Nephron (organoid): ENCODE measurements at regions not wholly inside any gene's neighbourhood (a gene's known extent, or its start where the extent isn't known, plus 50 kb on each side); places are given as distances from the start of the nearest gene placed in this dataset.

ENCODE experiments used
- H3K27ac Mint-ChIP-seq, 3 experiments: 2 replicates each; pipeline ENCODE4 v1.8.0; 2020; ENCODE audit warnings: mixed read lengths in 3 of 3, mild to moderate bottlenecking in 2 of 3, moderate library complexity in 1 of 3
- H3K27me3 Mint-ChIP-seq: 2 replicates; pipeline ENCODE4 v1.8.0; 2021; ENCODE audit warnings: low read depth, mild to moderate bottlenecking, moderate library complexity, mixed read lengths
- H3K36me3 Mint-ChIP-seq: 2 replicates; pipeline ENCODE4 v1.8.0; 2020; ENCODE audit warnings: low read depth, mixed read lengths
- H3K4me1 Mint-ChIP-seq: 2 replicates; pipeline ENCODE4 v1.8.0; 2020; ENCODE audit warnings: mixed read lengths
- H3K4me3 Mint-ChIP-seq, 3 experiments: 2 replicates each; pipeline ENCODE4 v1.8.0; 2020; ENCODE audit warnings: mild to moderate bottlenecking in 3 of 3, mixed read lengths in 3 of 3, moderate library complexity in 2 of 3
- H3K9me3 Mint-ChIP-seq: 2 replicates; pipeline ENCODE4 v1.8.0; 2020; ENCODE audit warnings: mixed read lengths
- TF ChIP-seq, protein P1 (sequence below), 3 experiments: fragments of 200-600 bp; sonication (generic); IDR thresholded peaks; one replicate each; pipeline ENCODE4 v1.5.0; 2021; ENCODE audit warnings: antibody characterized with exemption in 3 of 3; ENCODE audit not compliant: unreplicated experiment in 3 of 3

DNA sequence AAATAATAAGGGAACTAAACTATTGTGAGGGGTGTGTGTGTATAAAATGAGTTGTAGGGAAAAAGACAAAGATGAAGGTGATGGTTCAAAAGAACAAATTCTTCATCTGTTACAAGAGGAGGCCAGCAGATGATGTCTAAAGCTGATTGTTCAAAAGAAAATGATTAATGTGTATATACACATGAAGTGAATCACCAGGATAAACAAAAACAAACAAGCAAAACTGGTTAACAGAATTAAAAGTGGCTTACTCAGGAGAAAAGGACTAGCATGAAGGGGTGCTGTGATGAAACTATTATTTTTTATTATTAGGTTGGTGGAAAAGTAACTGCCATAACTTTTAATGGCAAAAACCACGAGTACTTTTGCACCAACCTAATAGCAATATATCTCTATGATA is 348.4 kb downstream of the BCL11B start:
- no peaks in the 10 kb centered on the region for H3K4me1 Mint-ChIP-seq
- H3K9me3 Mint-ChIP-seq = peaks cover 18% of the 10 kb centered on the region
- H3K27me3 Mint-ChIP-seq = peaks cover 6% of the 10 kb centered on the region
- H3K4me3 Mint-ChIP-seq = no peak overlapping the region
- no peak overlapping the region for H3K27ac Mint-ChIP-seq
- no peaks in the 10 kb centered on the region for H3K36me3 Mint-ChIP-seq
- TF ChIP-seq, protein P1, sequence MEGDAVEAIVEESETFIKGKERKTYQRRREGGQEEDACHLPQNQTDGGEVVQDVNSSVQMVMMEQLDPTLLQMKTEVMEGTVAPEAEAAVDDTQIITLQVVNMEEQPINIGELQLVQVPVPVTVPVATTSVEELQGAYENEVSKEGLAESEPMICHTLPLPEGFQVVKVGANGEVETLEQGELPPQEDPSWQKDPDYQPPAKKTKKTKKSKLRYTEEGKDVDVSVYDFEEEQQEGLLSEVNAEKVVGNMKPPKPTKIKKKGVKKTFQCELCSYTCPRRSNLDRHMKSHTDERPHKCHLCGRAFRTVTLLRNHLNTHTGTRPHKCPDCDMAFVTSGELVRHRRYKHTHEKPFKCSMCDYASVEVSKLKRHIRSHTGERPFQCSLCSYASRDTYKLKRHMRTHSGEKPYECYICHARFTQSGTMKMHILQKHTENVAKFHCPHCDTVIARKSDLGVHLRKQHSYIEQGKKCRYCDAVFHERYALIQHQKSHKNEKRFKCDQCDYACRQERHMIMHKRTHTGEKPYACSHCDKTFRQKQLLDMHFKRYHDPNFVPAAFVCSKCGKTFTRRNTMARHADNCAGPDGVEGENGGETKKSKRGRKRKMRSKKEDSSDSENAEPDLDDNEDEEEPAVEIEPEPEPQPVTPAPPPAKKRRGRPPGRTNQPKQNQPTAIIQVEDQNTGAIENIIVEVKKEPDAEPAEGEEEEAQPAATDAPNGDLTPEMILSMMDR (IDR thresholded peaks at IDR 0.05; ENCODE audit: unreplicated experiment in 3 of 3) = no peak

DNA sequence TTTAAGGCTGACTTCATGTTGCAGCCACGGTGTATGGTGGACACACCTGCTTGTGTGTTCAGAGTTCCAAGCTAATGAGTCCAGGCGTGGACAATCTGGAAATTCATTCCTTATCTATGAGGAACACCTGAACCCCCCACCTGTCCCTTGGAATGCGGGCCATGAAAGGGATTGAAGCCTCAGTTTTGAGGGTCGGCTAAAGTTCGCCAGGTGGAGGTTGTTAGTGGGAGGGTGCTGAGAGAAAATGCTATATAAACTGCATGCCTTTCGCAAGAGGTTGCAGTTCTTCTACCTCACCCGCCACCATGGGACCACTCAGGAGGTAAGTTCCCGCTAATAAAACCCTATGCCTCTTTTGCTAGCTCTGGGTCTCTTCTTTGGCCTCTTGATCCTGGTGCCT is 348.0 kb downstream of the BCL11B start:
- TF ChIP-seq, protein P1 (IDR thresholded peaks at IDR 0.05; ENCODE audit: unreplicated experiment in 3 of 3) = no peak
- Mint-ChIP-seq H3K9me3 (peaks cover 18% of the 10 kb centered on the region), H3K4me1 (no peaks in the 10 kb centered on the region), H3K27me3 (peaks cover 6% of the 10 kb centered on the region), H3K27ac (no peak overlapping the region), H3K36me3 (no peaks in the 10 kb centered on the region), H3K4me3 (no peak overlapping the region)

DNA sequence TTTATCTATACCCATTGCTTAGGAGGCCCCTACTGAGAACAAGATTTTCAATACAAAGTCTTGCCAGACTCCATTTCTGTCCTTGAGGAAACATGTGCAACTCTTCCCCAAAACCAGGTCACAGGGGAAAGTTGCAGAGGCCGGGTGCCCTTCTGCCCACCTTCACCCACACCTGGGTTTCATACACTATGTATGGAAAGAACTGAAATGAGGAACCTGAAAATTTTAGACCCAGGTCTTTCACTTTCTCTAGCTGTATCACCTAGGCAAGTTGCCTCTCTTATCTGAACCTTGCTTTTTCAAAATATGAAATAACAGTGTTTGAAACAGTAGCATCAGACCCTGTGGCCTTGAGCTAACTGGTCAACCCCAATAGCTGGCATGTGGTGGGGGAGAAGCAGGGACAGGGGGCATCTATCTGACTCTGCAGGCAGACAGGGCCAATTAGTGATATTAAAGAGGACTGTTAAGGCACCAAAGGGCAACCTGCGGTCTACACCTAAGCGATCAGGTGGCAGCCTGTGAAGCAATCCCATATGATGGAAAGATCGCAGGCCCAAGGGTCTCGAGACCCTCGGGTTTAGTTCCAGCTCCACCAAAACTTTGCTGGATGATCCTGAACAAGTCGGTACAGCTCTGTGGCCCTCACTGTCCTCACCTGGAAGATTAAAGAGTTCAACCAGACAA is 346.5 kb downstream of the BCL11B start:
- peaks cover 18% of the 10 kb centered on the region for H3K9me3 Mint-ChIP-seq
- no peaks in the 10 kb centered on the region for H3K36me3 Mint-ChIP-seq
- TF ChIP-seq, protein P1 (IDR thresholded peaks at IDR 0.05; ENCODE audit: unreplicated experiment in 3 of 3) = no peak
- H3K27ac Mint-ChIP-seq = no peak overlapping the region
- H3K27me3 Mint-ChIP-seq = peaks cover 6% of the 10 kb centered on the region
- H3K4me3 Mint-ChIP-seq = no peak overlapping the region
- no peaks in the 10 kb centered on the region for H3K4me1 Mint-ChIP-seq

DNA sequence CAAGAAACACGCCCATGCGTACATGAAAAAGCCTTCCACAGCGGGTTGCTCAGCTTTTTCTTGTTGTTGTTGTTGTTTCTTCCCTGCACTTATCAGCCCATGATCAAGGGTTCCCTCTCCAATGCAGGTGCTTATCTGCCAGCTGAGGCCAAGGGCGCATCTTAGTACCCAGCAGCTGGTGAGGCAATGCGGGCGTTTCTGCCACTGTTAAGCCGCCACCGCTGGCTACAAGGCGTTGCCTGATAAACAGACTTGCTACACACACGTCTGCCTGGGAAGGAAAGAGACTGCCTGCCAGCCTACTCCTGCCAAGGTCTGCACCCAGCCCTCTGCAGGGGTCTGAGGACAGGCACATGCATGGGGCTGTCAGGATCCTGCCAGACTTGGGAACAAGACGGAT is 345.9 kb downstream of the BCL11B start:
- H3K4me1 Mint-ChIP-seq = no peaks in the 10 kb centered on the region
- no peak overlapping the region for H3K27ac Mint-ChIP-seq
- H3K9me3 Mint-ChIP-seq = peaks cover 11% of the 10 kb centered on the region
- H3K27me3 Mint-ChIP-seq = peaks cover 6% of the 10 kb centered on the region
- H3K36me3 Mint-ChIP-seq = no peaks in the 10 kb centered on the region
- TF ChIP-seq, protein P1 (IDR thresholded peaks at IDR 0.05; ENCODE audit: unreplicated experiment in 3 of 3) = no peak
- no peak overlapping the region for H3K4me3 Mint-ChIP-seq

DNA sequence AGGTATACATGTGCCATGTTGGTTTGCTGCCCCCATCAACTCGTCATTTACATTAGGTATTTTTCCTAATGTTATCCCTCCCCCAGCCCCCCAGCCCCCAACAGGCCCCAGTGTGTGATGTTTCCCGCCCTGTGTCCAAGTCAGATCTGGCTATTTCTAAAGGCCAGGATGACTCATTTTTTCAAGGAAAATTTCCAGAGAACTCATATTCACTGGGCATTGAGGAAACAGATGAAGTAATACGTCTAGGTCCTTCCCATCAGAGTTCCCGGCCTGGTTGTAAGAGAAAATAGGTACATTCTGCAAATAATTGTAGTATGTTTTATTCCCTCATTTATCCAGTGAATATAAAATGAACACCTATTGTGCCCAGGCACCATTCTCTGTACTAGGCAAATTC is 345.2 kb downstream of the BCL11B start:
- H3K27me3 Mint-ChIP-seq = peaks cover 7% of the 10 kb centered on the region
- no peaks in the 10 kb centered on the region for H3K36me3 Mint-ChIP-seq
- no peak overlapping the region for H3K27ac Mint-ChIP-seq
- H3K9me3 Mint-ChIP-seq = peaks cover 9% of the 10 kb centered on the region
- H3K4me1 Mint-ChIP-seq = no peaks in the 10 kb centered on the region
- no peak overlapping the region for H3K4me3 Mint-ChIP-seq
- TF ChIP-seq, protein P1 (IDR thresholded peaks at IDR 0.05; ENCODE audit: unreplicated experiment in 3 of 3) = no peak

DNA sequence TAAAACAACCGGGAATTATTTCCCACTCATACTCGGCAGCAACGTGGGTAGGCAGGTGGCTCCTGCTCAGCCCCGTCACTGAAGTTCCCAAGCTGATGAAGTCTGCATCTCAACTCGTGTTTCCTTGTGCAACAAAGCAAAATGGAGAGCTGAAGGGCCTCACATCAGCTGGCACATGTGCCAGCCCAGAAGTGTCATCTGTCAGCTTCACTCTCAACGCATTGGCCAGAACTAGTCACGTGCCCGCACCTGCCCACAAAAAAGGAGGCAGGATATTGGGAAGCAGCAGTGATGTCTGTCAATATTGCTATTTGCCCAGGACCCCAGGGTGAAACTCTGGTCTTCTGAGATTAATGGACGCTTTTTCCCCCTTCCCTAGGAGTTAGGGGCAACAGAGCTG is 344.0 kb downstream of the BCL11B start:
- no peaks in the 10 kb centered on the region for H3K4me1 Mint-ChIP-seq
- H3K27ac Mint-ChIP-seq = no peak overlapping the region
- peaks cover 19% of the 10 kb centered on the region for H3K27me3 Mint-ChIP-seq
- no peaks in the 10 kb centered on the region for H3K9me3 Mint-ChIP-seq
- H3K4me3 Mint-ChIP-seq = no peak overlapping the region
- H3K36me3 Mint-ChIP-seq = no peaks in the 10 kb centered on the region
- TF ChIP-seq, protein P1 (IDR thresholded peaks at IDR 0.05; ENCODE audit: unreplicated experiment in 3 of 3) = no peak
